ENCODE measurements at regions not wholly inside any gene's neighbourhood (a gene's known extent, or its start where the extent isn't known, plus 50 kb on each side); places are given as distances from the start of the nearest gene placed in this dataset.
"Not testable (repeated sequence)": the region's sequence is repeated elsewhere in the genome, so short reads cannot be mapped to it uniquely, and the experiment has no call there.

DNA sequence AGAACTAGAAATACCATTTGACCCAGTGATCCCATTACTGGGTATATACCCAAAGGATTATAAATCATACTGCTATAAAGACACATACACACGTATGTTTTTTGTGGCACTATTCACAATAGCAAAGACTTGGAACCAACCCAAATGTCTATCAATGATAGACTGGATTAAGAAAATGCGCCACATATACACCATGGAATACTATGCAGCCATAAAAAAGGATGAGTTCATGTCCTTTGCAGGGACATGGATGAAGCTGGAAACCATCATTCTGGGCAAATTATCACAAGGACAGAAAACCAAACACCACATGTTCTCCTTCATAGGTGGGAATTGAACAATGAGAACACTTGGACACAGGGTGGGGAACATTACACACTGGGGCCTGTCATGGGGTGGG lies 104.9 kb upstream of the ADTRP start:
- not testable (repeated sequence) for TF ChIP-seq CTCF (conservative IDR thresholded peaks at IDR 0.05); ZFX (IDR thresholded peaks at IDR 0.05)

All from C4-2B (cell line).